Adrenal gland (tissue), 5 donors: ENCODE measurements at regions not wholly inside any gene's neighbourhood (a gene's known extent, or its start where the extent isn't known, plus 50 kb on each side); places are given as distances from the start of the nearest gene placed in this dataset.

Experiments used
- POLR2A ChIP-seq, 2 donors: fragments of 450-650 bp; IDR thresholded peaks; one replicate each; pipeline ENCODE4 v1.6.1; 2017; ENCODE audit warnings: antibody characterized with exemption in 2 of 2, mild to moderate bottlenecking in 2 of 2, moderate library complexity in 1 of 2
- TF ChIP-seq, protein P1 (sequence below), 6 experiments: fragments of 450-650 bp in 4 of 6; fragments of 200-600 bp in 2 of 6; sonication (generic) in 1 of 6; IDR thresholded peaks; 1 replicate in 5 of 6; 2 replicates in 1 of 6; pipeline versions ENCODE4 v1.5.1 to v1.8.0; 2016 to 2021; ENCODE audit warnings: antibody characterized with exemption in 6 of 6, mild to moderate bottlenecking in 2 of 6, moderate library complexity in 1 of 6
- donor health status: DM: no; HTN: no; CAD: no.

DNA sequence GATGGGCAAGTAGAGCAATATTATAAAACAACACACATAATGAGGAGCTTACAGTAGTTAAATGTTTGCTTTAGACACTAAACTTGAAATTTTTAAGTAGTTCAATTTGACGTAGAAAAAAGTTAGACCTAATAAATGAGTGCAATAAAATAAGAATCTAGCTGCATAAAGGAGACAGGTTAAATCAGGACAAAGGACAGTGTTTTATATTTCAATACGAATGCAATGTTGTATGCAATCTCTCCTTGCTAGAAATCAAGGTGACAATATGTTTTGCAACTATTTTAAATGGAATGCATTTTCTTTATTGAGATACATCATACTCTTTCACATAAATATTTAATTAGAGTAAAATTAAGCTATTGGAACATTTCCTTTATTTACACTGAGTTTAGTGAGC, 267.9 kb downstream of the CASP12 start:
- TF ChIP-seq, protein P1, sequence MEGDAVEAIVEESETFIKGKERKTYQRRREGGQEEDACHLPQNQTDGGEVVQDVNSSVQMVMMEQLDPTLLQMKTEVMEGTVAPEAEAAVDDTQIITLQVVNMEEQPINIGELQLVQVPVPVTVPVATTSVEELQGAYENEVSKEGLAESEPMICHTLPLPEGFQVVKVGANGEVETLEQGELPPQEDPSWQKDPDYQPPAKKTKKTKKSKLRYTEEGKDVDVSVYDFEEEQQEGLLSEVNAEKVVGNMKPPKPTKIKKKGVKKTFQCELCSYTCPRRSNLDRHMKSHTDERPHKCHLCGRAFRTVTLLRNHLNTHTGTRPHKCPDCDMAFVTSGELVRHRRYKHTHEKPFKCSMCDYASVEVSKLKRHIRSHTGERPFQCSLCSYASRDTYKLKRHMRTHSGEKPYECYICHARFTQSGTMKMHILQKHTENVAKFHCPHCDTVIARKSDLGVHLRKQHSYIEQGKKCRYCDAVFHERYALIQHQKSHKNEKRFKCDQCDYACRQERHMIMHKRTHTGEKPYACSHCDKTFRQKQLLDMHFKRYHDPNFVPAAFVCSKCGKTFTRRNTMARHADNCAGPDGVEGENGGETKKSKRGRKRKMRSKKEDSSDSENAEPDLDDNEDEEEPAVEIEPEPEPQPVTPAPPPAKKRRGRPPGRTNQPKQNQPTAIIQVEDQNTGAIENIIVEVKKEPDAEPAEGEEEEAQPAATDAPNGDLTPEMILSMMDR (IDR thresholded peaks at IDR 0.05) = no peak
- TF ChIP-seq POLR2A (IDR thresholded peaks at IDR 0.05) = no peak
